Osteoblast (primary cell): ENCODE measurements at regions not wholly inside any gene's neighbourhood (a gene's known extent, or its start where the extent isn't known, plus 50 kb on each side); places are given as distances from the start of the nearest gene placed in this dataset.
"Not testable (repeated sequence)": the region's sequence is repeated elsewhere in the genome, so short reads cannot be mapped to it uniquely, and the experiment has no call there.

Experiments
- DNase-seq: peaks from one replicate; pipeline ENCODE4 v3.0.0; 2011; ENCODE audit warnings: low spot score, mixed read lengths; ENCODE audit not compliant: insufficient read length; ENCODE audit errors: missing footprints
- H2AFZ ChIP-seq: 2 replicates; pipeline ENCODE4 v1.6.0; 2011; ENCODE audit warnings: mild to moderate bottlenecking, low read length
- H3K27ac ChIP-seq: 2 replicates; pipeline ENCODE4 v1.5.1; 2011; ENCODE audit warnings: mild to moderate bottlenecking, low read depth, low read length, moderate library complexity
- H3K27me3 ChIP-seq: 2 replicates; pipeline ENCODE4 v1.6.0; 2012; ENCODE audit warnings: mild to moderate bottlenecking, control low read depth, inconsistent platforms, low read length, moderate library complexity; ENCODE audit not compliant: insufficient read depth
- H3K36me3 ChIP-seq: 2 replicates; pipeline ENCODE4 v1.5.1; 2011; ENCODE audit warnings: mild to moderate bottlenecking, low read length, control low read depth, moderate library complexity; ENCODE audit not compliant: insufficient read depth
- H3K4me1 ChIP-seq: 2 replicates; pipeline ENCODE4 v1.5.1; 2011; ENCODE audit warnings: mild to moderate bottlenecking, low read length, control low read depth, moderate library complexity; ENCODE audit not compliant: insufficient read depth
- H3K4me2 ChIP-seq: 2 replicates; pipeline ENCODE4 v1.6.0; 2011; ENCODE audit warnings: mild to moderate bottlenecking, low read length; ENCODE audit not compliant: insufficient read depth
- H3K4me3 ChIP-seq: fragments of 200-600 bp; sonication (generic); 3 replicates; pipeline ENCODE4 v1.5.1; 2012; ENCODE audit warnings: mild to moderate bottlenecking, low read length, inconsistent platforms; ENCODE audit not compliant: insufficient read depth
- H3K79me2 ChIP-seq: 2 replicates; pipeline ENCODE4 v1.6.0; 2012; ENCODE audit warnings: mild to moderate bottlenecking, low read length, control low read depth, inconsistent platforms; ENCODE audit not compliant: insufficient read depth
- H3K9me3 ChIP-seq: 2 replicates; pipeline ENCODE4 v1.5.1; 2011; ENCODE audit warnings: low read depth, low read length, control low read depth
- H4K20me1 ChIP-seq: 2 replicates; pipeline ENCODE4 v1.6.0; 2012; ENCODE audit warnings: mild to moderate bottlenecking, low read length, control low read depth; ENCODE audit not compliant: insufficient read depth
- TF ChIP-seq, protein P1 (sequence below): IDR thresholded peaks from 2 replicates; pipeline ENCODE4 v1.5.1; 2011; ENCODE audit warnings: mild to moderate bottlenecking, low read depth, low read length, moderate library complexity; ENCODE audit errors: extremely low read depth

DNA sequence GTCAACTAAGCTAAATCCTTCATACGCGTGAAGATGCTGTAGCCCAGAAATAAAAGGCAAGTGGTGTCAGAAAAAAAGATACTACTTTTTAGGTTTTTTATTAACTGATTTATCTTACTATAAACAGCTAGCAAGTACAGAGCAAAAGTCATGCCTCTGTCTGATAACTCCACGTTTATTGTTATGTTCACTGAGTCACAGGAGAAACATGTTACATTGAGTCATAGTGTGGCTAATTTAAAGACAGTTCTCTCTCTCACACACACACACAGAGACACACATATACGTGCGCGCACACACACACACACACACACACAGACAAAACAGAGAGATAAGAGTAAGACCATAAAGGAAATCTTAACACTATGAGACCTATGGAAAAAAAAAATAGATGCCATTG, 770.0 kb upstream of the CDH10 start:
- Histone ChIP-seq H4K20me1 (no peaks in the 10 kb centered on the region), H3K4me2 (no peak overlapping the region)

GRCh38 chr5:25412116-25412661, 767.4 kb upstream of the CDH10 start:
- H4K20me1 ChIP-seq: no peaks in the 10 kb centered on the region
- no peaks in the 10 kb centered on the region for H3K9me3 ChIP-seq
- TF ChIP-seq, protein P1, sequence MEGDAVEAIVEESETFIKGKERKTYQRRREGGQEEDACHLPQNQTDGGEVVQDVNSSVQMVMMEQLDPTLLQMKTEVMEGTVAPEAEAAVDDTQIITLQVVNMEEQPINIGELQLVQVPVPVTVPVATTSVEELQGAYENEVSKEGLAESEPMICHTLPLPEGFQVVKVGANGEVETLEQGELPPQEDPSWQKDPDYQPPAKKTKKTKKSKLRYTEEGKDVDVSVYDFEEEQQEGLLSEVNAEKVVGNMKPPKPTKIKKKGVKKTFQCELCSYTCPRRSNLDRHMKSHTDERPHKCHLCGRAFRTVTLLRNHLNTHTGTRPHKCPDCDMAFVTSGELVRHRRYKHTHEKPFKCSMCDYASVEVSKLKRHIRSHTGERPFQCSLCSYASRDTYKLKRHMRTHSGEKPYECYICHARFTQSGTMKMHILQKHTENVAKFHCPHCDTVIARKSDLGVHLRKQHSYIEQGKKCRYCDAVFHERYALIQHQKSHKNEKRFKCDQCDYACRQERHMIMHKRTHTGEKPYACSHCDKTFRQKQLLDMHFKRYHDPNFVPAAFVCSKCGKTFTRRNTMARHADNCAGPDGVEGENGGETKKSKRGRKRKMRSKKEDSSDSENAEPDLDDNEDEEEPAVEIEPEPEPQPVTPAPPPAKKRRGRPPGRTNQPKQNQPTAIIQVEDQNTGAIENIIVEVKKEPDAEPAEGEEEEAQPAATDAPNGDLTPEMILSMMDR: no peak
- no peak for DNase-seq
- no peak overlapping the region for H2AFZ ChIP-seq
- H3K27ac ChIP-seq: no peak overlapping the region
- no peaks in the 10 kb centered on the region for H3K4me1 ChIP-seq
- no peaks in the 10 kb centered on the region for H3K27me3 ChIP-seq
- no peak overlapping the region for H3K4me3 ChIP-seq
- no peaks in the 10 kb centered on the region for H3K36me3 ChIP-seq
- H3K79me2 ChIP-seq: no peaks in the 10 kb centered on the region
- no peak overlapping the region for H3K4me2 ChIP-seq

More for the DNA sequence above, 770.0 kb upstream of the CDH10 start:
- H3K27me3 ChIP-seq: no peaks in the 10 kb centered on the region
- TF ChIP-seq, protein P1: no peak
- no peaks in the 10 kb centered on the region for H3K79me2 ChIP-seq
- no peak overlapping the region for H3K4me3 ChIP-seq
- H2AFZ ChIP-seq: no peak overlapping the region
- no peak for DNase-seq
- no peaks in the 10 kb centered on the region for H3K4me1 ChIP-seq
- H3K36me3 ChIP-seq: no peaks in the 10 kb centered on the region
- H3K9me3 ChIP-seq: no peaks in the 10 kb centered on the region
- H3K27ac ChIP-seq: no peak overlapping the region

GRCh38 chr5:25407365-25407764, 762.6 kb upstream of the CDH10 start:
- H3K4me2 ChIP-seq, H3K36me3 ChIP-seq, H3K79me2 ChIP-seq, DNase-seq, H3K4me1 ChIP-seq, H3K9me3 ChIP-seq, H3K4me3 ChIP-seq, H4K20me1 ChIP-seq, H2AFZ ChIP-seq, H3K27ac ChIP-seq, H3K27me3 ChIP-seq: not testable (repeated sequence)

DNA sequence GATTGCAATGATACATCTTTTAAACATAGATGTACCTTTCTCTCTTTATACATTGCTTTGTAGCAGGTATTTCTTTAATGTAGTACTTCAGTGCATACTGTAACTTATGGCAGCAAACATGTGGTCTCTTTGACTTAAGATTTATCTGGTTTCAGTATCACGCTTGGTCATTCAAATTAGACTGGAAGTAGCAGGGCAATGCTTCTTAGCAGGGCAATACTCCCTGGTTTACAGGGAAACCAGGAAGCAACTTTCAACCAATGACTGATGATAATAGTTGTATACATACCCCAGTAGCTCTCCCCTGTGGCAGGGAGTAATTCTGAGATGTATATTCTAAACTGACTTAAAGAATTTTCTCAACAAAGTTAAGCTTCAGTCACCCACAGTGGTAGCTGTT, 761.1 kb upstream of the CDH10 start:
- Histone ChIP-seq H3K4me2 (no peak overlapping the region), H3K9me3 (peaks cover 4% of the 10 kb centered on the region), H2AFZ (no peak overlapping the region), H3K27me3 (no peaks in the 10 kb centered on the region), H4K20me1 (no peaks in the 10 kb centered on the region), H3K27ac (no peak overlapping the region), H3K79me2 (no peaks in the 10 kb centered on the region), H3K4me1 (no peaks in the 10 kb centered on the region), H3K4me3 (no peak overlapping the region), H3K36me3 (no peaks in the 10 kb centered on the region)
- TF ChIP-seq, protein P1: no peak
- no peak for DNase-seq
